ENCODE measurements at regions not wholly inside any gene's neighbourhood (a gene's known extent, or its start where the extent isn't known, plus 50 kb on each side); places are given as distances from the start of the nearest gene placed in this dataset.

- DNase-seq (ENCODE audit: low read depth in 4 of 4, low spot score in 2 of 4) = no peak
Observed at GRCh38 chr7:26040085-26040484, 111.9 kb upstream of the NFE2L3 start.

DNA sequence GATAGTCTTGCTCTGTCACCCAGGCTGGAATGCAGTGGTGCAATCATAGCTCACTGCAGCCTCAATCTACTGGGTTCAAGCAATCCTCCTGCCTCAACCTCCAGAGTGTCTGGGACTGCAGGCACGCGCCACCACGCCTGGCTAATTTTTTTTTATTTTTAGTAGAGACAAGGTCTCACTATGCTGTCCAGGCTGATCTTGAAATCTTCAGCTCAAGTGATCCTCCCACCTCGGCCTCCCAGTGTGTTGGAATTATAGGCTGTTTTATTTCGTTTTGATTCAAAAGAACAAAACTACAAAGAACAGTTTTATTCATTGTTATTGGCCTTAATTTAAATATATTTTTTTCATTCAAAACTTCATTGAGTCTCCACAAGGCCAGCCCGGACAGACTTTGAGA, 109.8 kb upstream of the NFE2L3 start:
- DNase-seq (ENCODE audit: low read depth in 4 of 4, low spot score in 2 of 4) = no peak

DNA sequence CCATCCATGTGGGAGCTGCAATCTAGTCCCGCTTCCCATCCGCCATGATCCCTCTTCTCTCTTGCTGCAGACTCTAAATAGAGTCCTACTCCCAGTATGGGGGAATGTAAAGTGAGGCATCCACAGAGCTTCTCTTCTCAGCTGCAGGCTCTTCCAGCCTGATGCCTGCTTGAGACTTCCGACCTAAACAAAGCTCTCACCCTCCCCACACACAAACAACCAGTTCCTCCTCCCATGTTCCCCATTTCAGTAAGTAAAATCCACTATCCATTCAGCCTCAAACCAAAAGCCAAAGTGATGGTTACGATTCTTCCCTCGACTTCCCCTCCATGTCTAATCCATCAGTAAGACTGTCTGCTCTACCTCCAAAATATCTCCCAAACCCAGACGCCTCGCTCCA, 108.2 kb upstream of the NFE2L3 start:
- DNase-seq (ENCODE audit: low read depth in 4 of 4, low spot score in 2 of 4) = no peak

- no peak for DNase-seq (ENCODE audit: low read depth in 4 of 4, low spot score in 2 of 4)
Observed at GRCh38 chr7:26044320-26044719, 107.7 kb upstream of the NFE2L3 start.

DNA sequence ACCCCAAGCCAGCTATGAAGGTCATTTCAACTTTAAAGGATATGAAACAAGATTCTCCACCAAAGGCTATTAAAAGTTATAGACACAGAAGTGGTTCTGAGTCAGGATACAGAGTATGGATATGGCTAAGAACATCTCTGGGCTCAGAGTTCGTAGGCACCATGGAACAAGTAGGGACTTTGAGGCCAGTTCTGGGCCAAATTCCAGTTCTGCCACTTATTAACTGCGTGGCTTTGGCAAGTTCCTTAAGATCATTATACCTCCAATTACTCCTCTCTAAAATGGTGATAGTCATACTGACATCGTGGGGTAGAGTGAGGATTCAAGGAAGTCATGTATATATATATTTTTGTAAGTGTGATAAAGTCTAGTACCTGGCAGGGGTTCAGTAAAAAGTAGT, 105.8 kb upstream of the NFE2L3 start:
- no peak for DNase-seq (ENCODE audit: low read depth in 4 of 4, low spot score in 2 of 4)

DNA sequence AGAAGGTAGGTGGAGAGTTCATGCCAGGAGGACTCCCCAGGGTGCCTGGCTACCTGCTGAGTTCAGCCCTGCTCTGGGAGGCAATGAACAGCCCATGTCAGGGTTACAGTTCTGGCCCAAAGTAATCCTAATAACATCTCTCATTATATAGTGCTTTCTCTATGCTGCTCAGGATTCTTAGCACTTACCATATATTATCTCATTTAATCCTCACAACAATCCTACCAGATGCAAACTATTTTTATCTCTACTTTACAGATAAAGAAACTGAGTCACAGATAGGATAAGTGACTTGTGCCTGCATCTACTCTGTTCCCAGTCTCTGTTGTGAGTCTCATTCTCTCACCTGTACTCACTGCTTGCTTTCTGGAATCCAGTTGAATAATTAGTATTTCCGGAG, 105.1 kb upstream of the NFE2L3 start:
- DNase-seq (ENCODE audit: low read depth in 4 of 4, low spot score in 2 of 4) = no peak

GRCh38 chr7:26048663-26049062, 103.3 kb upstream of the NFE2L3 start:
- no peak for DNase-seq (ENCODE audit: low read depth in 4 of 4, low spot score in 2 of 4)

DNA sequence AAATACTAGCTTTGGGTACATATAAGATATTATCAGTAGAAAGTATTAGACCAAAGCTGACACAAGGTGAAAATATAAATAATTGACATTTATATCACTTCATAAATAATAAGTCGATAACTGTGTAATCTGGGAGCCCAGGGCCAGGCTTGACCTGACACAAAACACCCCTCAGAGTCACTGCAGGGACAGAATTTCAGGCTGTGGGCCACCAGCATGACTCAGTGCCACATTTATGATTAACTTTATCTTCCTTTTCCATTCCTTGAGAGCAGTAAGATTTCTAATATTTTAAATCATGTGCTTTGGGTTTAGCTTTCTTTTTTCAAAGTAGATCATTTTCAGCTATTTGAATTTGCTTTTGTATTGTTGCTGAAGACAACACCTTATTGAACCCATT, 102.9 kb upstream of the NFE2L3 start:
- no peak for DNase-seq (ENCODE audit: low read depth in 4 of 4, low spot score in 2 of 4)

- no peak for DNase-seq (ENCODE audit: low read depth in 4 of 4, low spot score in 2 of 4)
Observed at GRCh38 chr7:26051021-26051420, 101.0 kb upstream of the NFE2L3 start.

GRCh38 chr7:26052706-26053105, 99.3 kb upstream of the NFE2L3 start:
- no peak for DNase-seq (ENCODE audit: low read depth in 4 of 4, low spot score in 2 of 4)

DNA sequence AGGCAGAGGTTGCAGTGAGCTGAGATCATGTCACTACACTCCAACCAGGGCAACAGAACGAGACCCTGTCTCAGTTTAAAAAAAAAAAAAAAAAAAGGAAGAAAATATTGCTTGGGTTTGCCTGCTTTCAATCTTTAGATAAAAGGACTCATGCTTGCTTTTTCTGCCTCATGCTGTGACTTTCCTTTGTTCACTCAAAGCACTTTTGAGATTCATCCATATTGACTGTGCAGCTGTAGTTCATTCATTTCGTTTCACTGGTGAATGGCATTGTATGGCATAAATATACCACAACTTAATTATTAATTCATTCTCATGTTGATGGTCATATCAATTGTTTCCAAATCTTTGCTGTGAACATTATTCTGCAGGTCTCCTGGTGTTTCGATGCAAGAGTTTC, 97.6 kb upstream of the NFE2L3 start:
- no peak for DNase-seq (ENCODE audit: low read depth in 4 of 4, low spot score in 2 of 4)

- DNase-seq (ENCODE audit: low read depth in 4 of 4, low spot score in 2 of 4) = no peak
Observed at GRCh38 chr7:26055241-26055640, 96.8 kb upstream of the NFE2L3 start.

DNA sequence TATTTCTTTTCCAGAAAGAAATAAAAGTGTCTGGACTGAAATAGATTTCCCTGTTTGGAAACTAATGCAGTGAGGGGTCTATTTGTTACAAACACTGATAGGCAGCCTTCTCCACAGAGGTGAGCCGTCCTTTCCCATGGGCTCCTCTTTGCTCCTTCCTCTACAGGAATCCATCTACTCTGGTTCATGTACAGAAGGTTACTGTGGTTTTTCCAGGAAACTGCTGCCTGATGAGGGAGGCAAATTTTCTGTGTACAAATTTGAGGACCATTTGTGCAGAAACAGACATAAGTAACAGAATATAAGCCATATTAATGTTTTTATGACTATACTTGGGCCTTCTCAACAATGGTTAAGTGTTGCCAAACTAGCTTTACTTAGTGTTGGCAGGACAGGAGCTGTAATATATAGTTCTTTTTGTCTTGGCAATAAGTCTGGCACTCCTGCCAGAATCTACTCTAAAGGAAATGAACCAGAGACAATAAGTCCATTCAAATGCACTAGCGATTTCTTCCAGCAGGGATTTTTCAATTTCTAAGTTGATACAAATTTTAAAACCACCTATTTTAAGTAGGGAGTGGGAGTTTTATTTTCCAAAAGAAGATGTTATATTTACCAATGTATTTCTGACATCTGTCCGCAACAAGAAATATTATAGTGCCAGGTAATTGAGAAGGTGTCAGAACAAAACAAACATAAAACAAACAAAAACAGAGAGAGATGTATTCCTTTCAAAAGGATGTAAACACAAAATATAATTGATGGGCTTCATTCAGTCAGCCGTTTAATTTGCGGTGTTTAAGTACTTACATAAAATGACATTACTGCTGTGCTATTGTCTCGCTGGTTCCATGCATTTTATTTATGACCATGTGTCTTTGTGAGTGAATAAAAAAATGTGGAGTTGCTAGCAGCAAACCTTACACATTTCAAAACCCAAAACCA, 91.0 kb upstream of the NFE2L3 start:
- DNase-seq (ENCODE audit: low read depth in 4 of 4, low spot score in 2 of 4) = no peak

DNA sequence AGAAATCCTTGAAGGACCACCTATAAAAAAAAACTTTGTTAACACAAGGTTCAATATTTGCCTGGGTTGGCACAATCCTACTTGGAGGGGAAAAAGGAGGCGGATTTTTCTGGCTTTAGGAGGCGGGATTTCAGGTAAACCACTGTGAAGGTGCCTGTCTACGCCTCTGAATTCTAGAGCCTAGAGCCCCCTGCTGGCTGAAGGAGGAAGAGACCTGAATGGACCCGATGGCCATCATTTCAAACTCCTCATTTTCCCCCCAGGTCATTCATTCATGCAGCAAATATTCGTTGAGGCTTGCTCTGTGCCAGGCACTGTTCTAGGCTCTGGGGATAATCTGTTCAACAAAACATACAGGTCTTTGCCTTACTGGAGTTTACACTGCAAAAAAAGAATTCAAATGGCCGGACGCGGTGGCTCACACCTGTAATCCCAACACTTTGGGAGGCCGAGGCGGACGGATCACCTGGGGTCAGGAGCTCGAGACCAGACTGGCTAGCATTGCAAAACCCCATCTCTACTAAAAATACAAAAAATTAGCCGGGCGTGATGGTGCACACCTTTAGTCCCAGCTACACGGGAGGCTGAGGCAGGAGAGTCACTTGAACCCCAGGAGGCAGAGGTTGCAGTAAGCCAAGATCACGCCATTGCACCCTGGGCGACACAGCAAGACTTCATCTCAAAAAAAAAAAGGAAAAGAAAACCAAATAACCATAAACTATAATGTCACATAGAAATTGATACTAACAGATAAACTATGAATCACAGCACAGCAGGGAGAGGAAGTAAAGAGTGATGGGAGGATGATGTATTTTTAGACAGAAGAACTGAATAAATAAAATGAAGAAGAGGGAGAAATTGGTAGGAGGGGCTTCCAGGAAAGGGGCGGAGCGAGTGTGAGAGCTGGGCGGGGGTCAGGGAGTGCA, 90.1 kb upstream of the NFE2L3 start:
- DNase-seq (ENCODE audit: low read depth in 4 of 4, low spot score in 2 of 4) = peak in 2 of 4 donors; percentile 42 to 49

- no peak for DNase-seq (ENCODE audit: low read depth in 4 of 4, low spot score in 2 of 4)
Observed at GRCh38 chr7:26065652-26066051, 86.3 kb upstream of the NFE2L3 start.

GRCh38 chr7:26066736-26067135, 85.3 kb upstream of the NFE2L3 start:
- no peak for DNase-seq (ENCODE audit: low read depth in 4 of 4, low spot score in 2 of 4)

- DNase-seq (ENCODE audit: low read depth in 4 of 4, low spot score in 2 of 4) = no peak
Observed at GRCh38 chr7:26070290-26070689, 81.7 kb upstream of the NFE2L3 start.

DNA sequence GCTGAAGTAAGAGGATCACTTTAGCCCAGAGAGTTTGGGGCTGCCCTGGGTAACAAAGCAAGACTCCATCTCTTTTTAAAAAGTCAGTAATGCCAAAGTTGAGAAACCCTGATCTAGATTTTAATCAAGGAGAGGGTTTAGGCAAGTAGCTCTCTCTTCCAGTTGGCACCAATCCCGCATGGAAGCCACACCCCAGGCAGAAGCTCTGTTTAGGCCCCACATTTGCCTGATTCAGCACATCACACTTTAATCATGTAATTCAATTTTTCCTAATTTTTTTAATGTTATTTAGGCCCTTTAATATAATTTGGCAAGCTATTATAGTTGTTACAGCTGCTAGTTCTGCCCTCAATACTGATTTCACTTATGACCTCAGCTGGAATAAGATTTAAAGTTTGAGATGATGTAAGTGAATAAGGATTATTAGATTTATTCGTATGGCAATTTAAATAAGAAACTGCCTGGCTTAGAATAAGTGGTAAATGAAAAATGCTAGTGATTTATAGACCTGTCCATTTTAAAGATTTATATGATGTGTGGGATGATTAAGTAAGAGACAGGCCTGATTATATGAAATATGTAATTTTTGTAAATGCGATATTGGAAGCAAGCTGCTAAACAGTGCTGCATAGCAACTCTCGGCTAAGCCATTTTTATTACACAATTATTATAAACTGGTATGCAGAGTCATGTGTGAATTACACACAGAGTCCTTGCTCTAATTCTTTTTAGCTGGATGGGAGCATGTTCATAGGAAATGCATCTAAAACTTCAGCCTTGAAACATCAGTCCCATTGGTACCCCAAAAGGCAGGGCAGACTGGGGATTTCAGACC, 80.2 kb upstream of the NFE2L3 start:
- no peak for DNase-seq (ENCODE audit: low read depth in 4 of 4, low spot score in 2 of 4)

DNA sequence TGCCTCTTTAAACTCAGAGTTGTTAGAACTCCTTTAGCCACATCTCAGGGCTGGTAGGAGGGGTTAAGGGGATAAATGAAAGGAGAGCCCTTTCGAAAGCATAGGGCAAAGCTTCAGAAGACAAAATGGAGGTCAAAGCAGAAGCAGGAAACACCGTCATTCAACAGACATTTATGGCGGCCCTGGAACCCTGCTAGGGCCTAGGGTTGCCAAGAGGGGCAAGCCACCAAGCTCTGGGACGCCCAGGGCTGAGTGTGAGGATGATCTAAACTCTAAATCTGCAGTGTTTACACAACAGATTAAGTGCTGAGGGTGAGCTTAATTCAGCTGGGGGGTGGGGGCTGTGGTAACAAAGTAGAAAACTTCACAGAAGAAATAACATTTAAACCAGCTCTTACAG, 79.0 kb upstream of the NFE2L3 start:
- DNase-seq (ENCODE audit: low read depth in 4 of 4, low spot score in 2 of 4) = no peak

DNA sequence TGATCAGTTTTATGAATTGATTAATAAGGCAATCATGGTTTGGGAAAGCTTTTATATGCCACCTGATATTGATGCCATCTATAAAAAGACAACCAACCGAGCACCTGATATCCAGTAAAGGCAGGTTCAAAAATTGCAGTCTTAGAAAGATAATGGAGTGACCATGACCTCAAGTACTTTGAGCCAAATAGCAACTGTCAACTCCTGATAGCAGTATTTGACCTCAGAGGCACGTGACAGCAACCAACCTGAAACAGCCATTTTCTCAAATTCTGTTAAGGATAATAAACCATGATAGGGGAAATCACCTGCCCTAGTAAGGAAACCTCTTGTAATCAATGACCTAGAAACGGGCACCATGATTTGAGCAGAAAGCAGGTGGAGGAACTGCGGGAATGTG, 77.1 kb upstream of the NFE2L3 start:
- DNase-seq (ENCODE audit: low read depth in 4 of 4, low spot score in 2 of 4) = no peak

DNA sequence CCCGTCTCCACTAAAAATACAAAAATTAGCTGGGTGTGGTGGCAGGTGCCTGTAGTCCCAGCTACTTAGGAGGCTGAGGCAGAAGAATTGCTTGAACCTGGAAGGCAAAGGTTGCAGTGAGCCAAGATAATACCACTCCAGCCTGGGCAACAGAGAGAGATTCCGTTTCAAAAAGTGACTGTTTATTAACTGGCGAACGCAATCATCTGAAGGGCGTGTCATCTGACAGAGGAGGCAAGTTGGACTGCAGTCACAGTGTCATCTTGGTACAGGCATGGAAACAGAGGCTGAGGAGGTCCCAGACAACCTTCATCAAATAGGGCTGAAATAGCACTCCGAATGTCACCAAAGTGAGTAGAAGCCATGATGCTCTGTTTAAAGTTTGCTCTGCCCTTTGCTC, 75.3 kb upstream of the NFE2L3 start:
- DNase-seq (ENCODE audit: low read depth in 4 of 4, low spot score in 2 of 4) = no peak

Data from left renal cortex interstitium (tissue), 4 donors.